ENCODE measurements at regions not wholly inside any gene's neighbourhood (a gene's known extent, or its start where the extent isn't known, plus 50 kb on each side); places are given as distances from the start of the nearest gene placed in this dataset.

DNA sequence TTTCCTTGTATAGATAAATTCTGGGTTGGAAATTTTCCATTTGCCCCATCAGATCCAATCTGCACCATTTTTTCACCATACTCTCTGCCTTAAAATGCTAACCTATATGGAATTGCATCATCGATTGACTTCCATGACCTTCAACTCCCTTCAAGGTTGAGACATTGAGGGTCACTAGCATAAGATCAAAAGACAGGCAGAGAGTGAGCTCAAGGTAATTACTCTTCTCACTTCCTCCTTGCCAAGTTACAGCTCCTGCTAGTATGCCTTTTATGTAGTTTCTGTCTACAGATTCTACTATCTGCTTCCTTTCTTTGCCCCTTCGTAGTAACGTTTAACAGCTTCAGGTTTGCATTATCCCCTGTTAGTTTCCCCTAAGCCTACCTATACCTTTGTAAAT, 1127.7 kb upstream of the LRRTM3 start:
- H3K36me3 Mint-ChIP-seq, result peaks cover 0 to 4% (median 0%) of the 10 kb centered on the region in 3 donors
- H3K9me3 Mint-ChIP-seq, result peaks cover 6 to 64% (median 25%) of the 10 kb centered on the region in 6 donors
- H3K27ac Mint-ChIP-seq, result no peak overlapping the region
- H3K4me1 Mint-ChIP-seq, result no peaks in the 10 kb centered on the region
- no peak for DNase-seq
- H3K27me3 Mint-ChIP-seq (ENCODE audit: low read depth in 3 of 3), result peaks cover 0 to 3% (median 0%) of the 10 kb centered on the region in 3 donors
- no peak overlapping the region for H3K4me3 Mint-ChIP-seq

DNA sequence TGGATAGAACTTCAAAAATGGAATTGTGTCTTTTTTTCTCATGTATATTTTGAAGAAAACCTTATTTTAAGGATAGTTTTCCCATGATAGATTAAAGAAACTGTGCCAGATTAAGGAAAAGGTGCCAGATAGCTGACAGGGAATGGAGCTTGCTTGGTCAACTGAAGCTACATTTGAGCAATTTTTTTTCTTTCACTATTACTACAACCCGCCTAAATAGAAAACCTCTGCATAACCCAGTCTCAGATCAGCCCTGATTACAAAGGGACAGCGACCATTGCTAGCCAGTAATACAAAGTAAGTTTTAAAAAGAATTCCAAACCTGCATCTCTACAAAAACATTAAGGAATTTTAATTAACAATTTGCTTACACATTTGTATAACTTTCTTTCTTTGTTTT, 1123.4 kb upstream of the LRRTM3 start:
- Mint-ChIP-seq H3K9me3 (peaks cover 12 to 58% (median 21%) of the 10 kb centered on the region in 6 donors), H3K4me1 (no peaks in the 10 kb centered on the region)

DNA sequence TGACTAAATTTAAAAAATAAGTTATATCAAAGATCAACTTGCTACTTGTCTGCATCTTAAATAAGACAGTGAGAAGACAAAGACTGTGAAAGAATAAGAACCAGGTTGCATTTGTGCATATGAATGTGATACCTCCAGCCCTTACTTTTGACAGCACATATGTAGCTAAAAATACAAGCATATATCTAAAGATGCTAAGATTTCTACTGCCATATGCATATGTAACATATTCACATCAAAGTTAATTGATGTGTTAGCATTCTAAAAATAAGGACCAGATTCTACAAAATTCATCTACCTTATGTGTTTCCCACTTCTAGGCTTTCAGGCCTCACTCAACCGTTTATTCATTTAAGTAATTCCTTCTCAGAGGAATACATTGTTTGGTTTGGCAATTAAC, 1120.3 kb upstream of the LRRTM3 start:
- H3K4me1 Mint-ChIP-seq, result no peaks in the 10 kb centered on the region
- peaks cover 12 to 62% (median 25%) of the 10 kb centered on the region in 6 donors for H3K9me3 Mint-ChIP-seq
- peaks cover 0 to 4% (median 0%) of the 10 kb centered on the region in 3 donors for H3K36me3 Mint-ChIP-seq
- H3K27me3 Mint-ChIP-seq (ENCODE audit: low read depth in 3 of 3), result no peaks in the 10 kb centered on the region
- no peak overlapping the region for H3K4me3 Mint-ChIP-seq
- no peak overlapping the region for H3K27ac Mint-ChIP-seq
- no peak for DNase-seq

More for the DNA sequence above, 1123.4 kb upstream of the LRRTM3 start:
- peaks cover 0 to 4% (median 0%) of the 10 kb centered on the region in 3 donors for H3K36me3 Mint-ChIP-seq
- H3K4me3 Mint-ChIP-seq, result no peak overlapping the region
- no peaks in the 10 kb centered on the region for H3K27me3 Mint-ChIP-seq (ENCODE audit: low read depth in 3 of 3)
- DNase-seq, result no peak
- H3K27ac Mint-ChIP-seq, result no peak overlapping the region

DNA sequence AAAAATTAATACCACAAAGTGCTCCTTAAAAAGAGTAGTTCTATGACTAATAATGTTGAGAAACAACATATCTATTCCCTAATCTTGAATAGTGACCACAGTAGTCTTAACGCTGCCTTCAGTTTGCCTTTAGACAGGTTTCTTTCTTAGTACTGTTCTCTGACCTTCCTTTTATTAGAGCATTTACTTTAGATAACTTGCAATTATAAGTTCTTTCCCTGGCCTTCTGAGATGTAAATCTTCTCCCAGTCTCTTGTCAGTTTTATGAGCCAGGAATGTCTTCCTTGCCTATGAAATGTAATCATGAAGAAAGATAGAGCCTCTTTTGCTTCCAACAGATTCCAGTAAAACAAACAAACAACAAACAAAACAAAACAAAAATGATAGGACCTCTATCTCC, 1119.8 kb upstream of the LRRTM3 start:
- Mint-ChIP-seq H3K27ac (no peak overlapping the region), H3K27me3 (ENCODE audit: low read depth in 3 of 3) (no peaks in the 10 kb centered on the region), H3K4me3 (no peak overlapping the region), H3K4me1 (no peaks in the 10 kb centered on the region), H3K36me3 (peaks cover 0 to 4% (median 0%) of the 10 kb centered on the region in 3 donors), H3K9me3 (peaks cover 12 to 61% (median 25%) of the 10 kb centered on the region in 6 donors)
- no peak for DNase-seq

DNA sequence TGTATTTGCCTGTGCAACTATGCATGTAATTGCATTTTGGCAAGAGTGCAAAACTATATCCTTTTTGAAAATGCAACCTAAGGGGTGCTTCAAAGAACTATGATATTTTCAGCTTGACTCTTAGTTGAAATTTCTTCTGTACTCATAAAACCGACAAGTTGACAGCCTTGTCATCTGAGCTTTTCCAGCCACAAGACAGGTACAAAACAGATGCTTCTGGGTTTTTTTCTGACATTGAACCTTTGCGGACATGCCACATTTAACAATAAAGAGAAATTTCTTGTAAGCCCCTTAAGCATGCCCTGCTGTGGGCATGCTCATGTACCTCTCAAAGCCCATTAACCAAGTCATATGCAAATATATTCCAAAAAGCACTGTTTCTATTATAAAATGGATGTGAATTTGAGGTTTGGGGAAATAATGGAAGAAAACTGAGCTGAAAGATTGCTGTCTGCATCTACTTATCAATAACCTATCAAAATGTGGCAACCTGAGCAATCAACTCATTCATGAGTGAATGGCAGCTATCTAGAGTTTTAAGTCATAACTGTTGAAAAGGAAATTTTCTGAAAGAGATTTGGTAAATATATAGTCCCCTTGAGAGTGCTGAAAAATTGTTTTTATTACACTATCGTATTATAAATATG, 1117.0 kb upstream of the LRRTM3 start:
- Mint-ChIP-seq H3K9me3 (peaks cover 5 to 43% (median 19%) of the 10 kb centered on the region in 6 donors), H3K4me1 (no peaks in the 10 kb centered on the region), H3K27ac (no peak overlapping the region), H3K4me3 (no peak overlapping the region), H3K36me3 (no peaks in the 10 kb centered on the region), H3K27me3 (ENCODE audit: low read depth in 3 of 3) (no peaks in the 10 kb centered on the region)
- no peak for DNase-seq

DNA sequence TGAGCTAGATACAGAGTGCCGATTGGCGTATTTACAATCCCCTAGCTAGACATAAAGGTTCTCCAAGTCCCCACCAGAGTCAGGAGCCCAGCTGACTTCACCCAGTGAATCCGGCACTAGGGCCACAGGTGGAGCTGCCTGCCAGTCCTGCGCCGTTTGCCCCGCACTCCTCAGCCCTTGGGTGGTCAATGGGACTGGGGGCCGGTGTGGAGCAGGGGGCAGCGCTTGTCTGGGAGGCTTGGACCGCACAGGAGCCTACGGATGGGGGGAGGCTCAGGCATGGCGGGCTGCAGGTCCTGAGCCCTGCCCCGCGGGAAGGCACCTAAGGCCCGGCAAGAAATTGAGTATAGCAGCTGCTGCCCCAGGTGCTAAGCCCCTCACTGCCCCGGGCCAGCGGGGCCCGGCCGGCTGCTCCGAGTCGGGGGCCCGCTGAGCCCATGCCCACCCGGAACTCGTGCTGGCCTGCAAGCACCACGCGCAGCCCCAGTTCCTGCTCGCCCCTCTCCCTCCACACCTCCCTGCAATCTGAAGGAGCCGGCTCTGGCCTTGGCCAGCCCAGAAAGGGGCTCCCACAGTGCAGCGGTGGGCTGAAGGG, 1113.8 kb upstream of the LRRTM3 start:
- no peak overlapping the region for H3K27ac Mint-ChIP-seq
- H3K4me3 Mint-ChIP-seq, result no peak overlapping the region
- H3K9me3 Mint-ChIP-seq, result peaks cover 0 to 36% (median 16%) of the 10 kb centered on the region in 6 donors
- H3K36me3 Mint-ChIP-seq, result no peaks in the 10 kb centered on the region
- DNase-seq, result no peak
- H3K27me3 Mint-ChIP-seq (ENCODE audit: low read depth in 3 of 3), result no peaks in the 10 kb centered on the region
- no peaks in the 10 kb centered on the region for H3K4me1 Mint-ChIP-seq

DNA sequence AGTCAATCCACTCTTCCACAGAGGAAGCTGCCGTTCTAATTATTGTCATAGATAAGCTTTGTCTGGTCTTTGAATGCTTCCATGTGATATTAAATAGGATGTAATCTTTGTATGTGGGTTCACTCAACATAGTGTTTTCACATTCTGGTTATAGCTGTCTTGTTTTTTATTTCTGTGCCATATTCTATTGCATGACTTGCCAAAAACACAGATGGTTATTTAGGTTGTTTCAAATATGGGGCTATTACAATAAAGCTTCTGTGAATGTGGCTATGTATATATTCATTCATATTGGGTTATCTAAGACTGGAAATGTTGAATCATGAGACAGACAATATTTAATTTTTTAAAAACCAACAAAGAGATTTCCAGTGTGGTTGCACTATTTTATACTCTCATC, 1109.3 kb upstream of the LRRTM3 start:
- Mint-ChIP-seq H3K27ac (no peak overlapping the region), H3K4me1 (no peaks in the 10 kb centered on the region), H3K9me3 (peaks cover 0 to 22% (median 11%) of the 10 kb centered on the region in 6 donors), H3K27me3 (ENCODE audit: low read depth in 3 of 3) (peaks cover 0 to 3% (median 0%) of the 10 kb centered on the region in 3 donors), H3K4me3 (no peak overlapping the region), H3K36me3 (no peaks in the 10 kb centered on the region)
- no peak for DNase-seq

DNA sequence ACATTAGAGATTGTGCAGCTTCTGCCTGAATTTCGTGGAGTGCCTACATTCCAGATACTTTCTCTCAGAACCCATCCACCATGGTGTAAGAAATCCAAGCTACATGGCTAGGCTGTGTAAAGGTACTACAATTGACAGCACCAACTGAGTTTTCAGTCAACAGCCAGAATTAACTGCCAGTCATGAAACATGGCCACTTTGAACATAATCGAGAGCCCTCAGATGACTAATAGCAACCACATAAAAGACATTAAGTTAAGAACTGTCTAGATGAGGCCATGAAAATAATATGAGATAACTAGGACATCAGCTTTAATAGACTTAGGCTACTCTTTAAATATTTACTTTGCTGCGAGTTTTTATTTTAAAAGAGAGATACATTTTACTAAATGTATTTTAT, 1106.8 kb upstream of the LRRTM3 start:
- H3K36me3 Mint-ChIP-seq, result peaks cover 0 to 4% (median 0%) of the 10 kb centered on the region in 3 donors
- peaks cover 0 to 3% (median 0%) of the 10 kb centered on the region in 3 donors for H3K27me3 Mint-ChIP-seq (ENCODE audit: low read depth in 3 of 3)
- H3K27ac Mint-ChIP-seq, result no peak overlapping the region
- no peak for DNase-seq
- H3K4me3 Mint-ChIP-seq, result no peak overlapping the region
- H3K9me3 Mint-ChIP-seq, result peaks cover 6 to 29% (median 18%) of the 10 kb centered on the region in 6 donors
- H3K4me1 Mint-ChIP-seq, result no peaks in the 10 kb centered on the region

DNA sequence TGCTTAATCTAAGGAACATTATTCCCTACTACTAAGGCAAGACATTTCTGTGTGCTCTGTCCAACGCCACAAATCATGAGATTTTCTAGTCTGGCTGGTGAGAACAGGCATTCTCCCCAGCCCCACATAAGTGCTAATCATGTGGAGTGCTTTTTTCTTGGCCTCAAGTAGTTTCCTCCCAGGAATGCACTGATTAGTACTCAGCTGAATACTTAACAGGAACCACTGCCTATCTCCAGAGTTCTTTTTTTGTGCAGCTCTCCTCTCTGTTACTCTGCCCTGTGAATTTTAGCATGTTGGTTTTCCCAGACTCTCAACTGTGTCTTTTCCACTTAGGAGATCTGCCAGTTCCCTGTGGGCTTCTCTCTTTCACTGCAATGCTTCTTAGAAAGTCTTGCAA, 1098.5 kb upstream of the LRRTM3 start:
- DNase-seq, result no peak
- no peak overlapping the region for H3K4me3 Mint-ChIP-seq

DNA sequence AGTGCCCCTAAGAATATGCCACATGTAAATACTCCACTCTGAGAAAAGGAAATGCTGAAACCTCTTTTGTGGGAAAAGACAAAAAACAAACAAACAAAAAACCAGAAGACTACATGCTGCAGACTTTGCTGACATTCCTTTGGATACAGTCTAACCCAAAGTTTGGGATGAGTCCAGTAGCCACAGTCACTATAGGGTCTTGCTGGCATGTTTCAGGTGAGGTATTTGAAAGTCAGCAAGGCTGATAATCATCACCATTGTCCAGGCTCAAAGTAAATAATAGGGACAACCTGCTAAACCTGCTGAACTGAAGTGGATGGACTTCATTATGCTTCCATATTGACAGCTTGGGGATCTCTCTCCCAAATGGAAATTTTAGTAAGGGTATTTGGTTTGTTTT, 1087.0 kb upstream of the LRRTM3 start:
- peaks cover 9 to 39% (median 23%) of the 10 kb centered on the region in 6 donors for H3K9me3 Mint-ChIP-seq
- no peaks in the 10 kb centered on the region for H3K4me1 Mint-ChIP-seq
- no peak for DNase-seq
- H3K27ac Mint-ChIP-seq, result no peak overlapping the region
- no peaks in the 10 kb centered on the region for H3K27me3 Mint-ChIP-seq (ENCODE audit: low read depth in 3 of 3)
- peaks cover 0 to 3% (median 0%) of the 10 kb centered on the region in 3 donors for H3K36me3 Mint-ChIP-seq
- no peak overlapping the region for H3K4me3 Mint-ChIP-seq

More for the DNA sequence above, 1098.5 kb upstream of the LRRTM3 start:
- peaks cover 0 to 3% (median 2%) of the 10 kb centered on the region in 3 donors for H3K27me3 Mint-ChIP-seq (ENCODE audit: low read depth in 3 of 3)
- peaks cover 14 to 37% (median 21%) of the 10 kb centered on the region in 6 donors for H3K9me3 Mint-ChIP-seq
- peaks cover 0 to 4% (median 0%) of the 10 kb centered on the region in 3 donors for H3K36me3 Mint-ChIP-seq
- H3K27ac Mint-ChIP-seq, result no peak overlapping the region
- no peaks in the 10 kb centered on the region for H3K4me1 Mint-ChIP-seq

DNA sequence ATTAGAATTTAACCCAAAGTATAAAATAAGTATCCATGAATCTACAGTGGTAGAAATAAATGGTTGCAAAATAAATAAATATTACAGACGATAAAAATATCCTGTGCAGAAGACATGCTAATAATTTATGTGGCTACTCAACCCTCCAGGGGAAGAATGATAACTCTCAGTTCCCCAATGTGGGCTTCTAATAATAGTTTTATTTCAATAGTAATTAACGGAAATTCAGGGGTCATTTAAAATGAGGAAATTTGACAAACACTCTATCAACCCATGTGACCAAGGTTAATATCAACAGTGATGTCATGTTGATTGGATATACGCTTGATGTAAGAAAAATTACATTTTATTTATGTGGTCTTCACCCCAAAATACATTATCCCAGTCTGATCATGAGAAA, 1082.6 kb upstream of the LRRTM3 start:
- H3K36me3 Mint-ChIP-seq, result peaks cover 0 to 3% (median 0%) of the 10 kb centered on the region in 3 donors
- no peaks in the 10 kb centered on the region for H3K4me1 Mint-ChIP-seq
- no peak for DNase-seq
- H3K9me3 Mint-ChIP-seq, result peaks cover 9 to 36% (median 25%) of the 10 kb centered on the region in 6 donors
- no peaks in the 10 kb centered on the region for H3K27me3 Mint-ChIP-seq (ENCODE audit: low read depth in 3 of 3)
- no peak overlapping the region for H3K27ac Mint-ChIP-seq
- H3K4me3 Mint-ChIP-seq, result no peak overlapping the region

DNA sequence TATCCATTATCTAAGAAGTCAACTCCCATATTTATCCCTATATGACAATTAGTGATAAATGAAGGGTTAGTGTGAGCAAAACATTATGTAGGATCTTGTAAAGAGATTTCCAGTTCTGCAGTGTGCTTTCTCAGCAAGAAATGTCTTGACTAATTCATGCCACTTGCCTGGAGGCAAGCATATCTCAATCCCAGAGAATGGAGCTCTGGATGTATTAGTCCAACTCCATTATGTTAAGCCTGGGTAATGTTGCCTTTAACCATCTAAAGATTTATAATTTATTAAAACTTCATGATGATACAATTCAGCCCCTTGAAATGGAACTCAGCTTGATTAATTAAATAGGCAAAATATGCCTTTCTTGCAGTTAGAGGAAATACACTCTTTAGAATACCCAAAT, 1079.9 kb upstream of the LRRTM3 start:
- DNase-seq, result no peak
- peaks cover 2 to 47% (median 26%) of the 10 kb centered on the region in 6 donors for H3K9me3 Mint-ChIP-seq
- H3K36me3 Mint-ChIP-seq, result peaks cover 0 to 3% (median 0%) of the 10 kb centered on the region in 3 donors
- no peaks in the 10 kb centered on the region for H3K4me1 Mint-ChIP-seq
- H3K27ac Mint-ChIP-seq, result no peak overlapping the region
- no peaks in the 10 kb centered on the region for H3K27me3 Mint-ChIP-seq (ENCODE audit: low read depth in 3 of 3)
- no peak overlapping the region for H3K4me3 Mint-ChIP-seq

DNA sequence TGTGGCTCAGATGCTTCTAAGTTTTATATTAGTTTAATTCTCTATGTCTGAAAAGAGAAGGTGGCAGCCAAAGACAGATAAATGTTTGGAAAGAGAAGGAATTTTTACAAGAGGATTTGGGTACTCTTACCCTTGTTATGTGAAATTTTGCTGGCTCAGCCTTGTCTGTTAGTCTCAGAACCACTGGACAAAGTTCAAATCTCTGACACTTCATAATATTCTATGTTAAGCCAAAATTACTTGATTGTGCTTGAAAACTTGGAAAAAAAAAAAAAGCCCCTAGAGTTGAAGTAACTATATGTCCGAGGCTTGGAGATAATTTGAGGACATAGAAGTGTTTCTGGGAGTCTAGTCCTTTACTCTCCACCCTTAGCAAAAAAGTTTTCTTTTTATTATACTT, 1079.3 kb upstream of the LRRTM3 start:
- H3K27ac Mint-ChIP-seq, result no peak overlapping the region
- H3K9me3 Mint-ChIP-seq, result peaks cover 3 to 50% (median 27%) of the 10 kb centered on the region in 6 donors
- no peaks in the 10 kb centered on the region for H3K27me3 Mint-ChIP-seq (ENCODE audit: low read depth in 3 of 3)
- H3K4me1 Mint-ChIP-seq, result no peaks in the 10 kb centered on the region
- no peak for DNase-seq
- peaks cover 0 to 3% (median 0%) of the 10 kb centered on the region in 3 donors for H3K36me3 Mint-ChIP-seq
- no peak overlapping the region for H3K4me3 Mint-ChIP-seq

DNA sequence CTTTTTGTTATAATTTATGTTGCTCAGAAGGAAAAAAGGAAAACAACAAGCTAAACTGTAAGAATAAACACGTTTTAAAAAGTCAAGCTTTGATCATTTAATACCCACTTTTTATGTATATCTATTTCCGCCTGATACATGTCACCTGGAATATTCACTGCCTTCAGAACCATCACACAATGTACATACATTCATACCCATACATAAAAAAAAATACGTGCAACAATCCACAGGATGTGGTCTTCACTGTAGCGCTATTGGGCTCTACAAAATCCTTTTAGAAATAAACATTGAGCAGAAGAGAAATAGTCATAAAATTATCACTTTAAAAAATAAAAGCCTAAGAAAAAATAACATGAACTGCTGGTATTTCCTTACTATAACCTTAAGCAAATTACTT, 1078.9 kb upstream of the LRRTM3 start:
- no peak for DNase-seq
- H3K9me3 Mint-ChIP-seq, result peaks cover 3 to 53% (median 30%) of the 10 kb centered on the region in 6 donors
- no peak overlapping the region for H3K27ac Mint-ChIP-seq
- no peaks in the 10 kb centered on the region for H3K27me3 Mint-ChIP-seq (ENCODE audit: low read depth in 3 of 3)
- no peaks in the 10 kb centered on the region for H3K4me1 Mint-ChIP-seq
- H3K4me3 Mint-ChIP-seq, result no peak overlapping the region
- H3K36me3 Mint-ChIP-seq, result peaks cover 0 to 3% (median 0%) of the 10 kb centered on the region in 3 donors

All from immature natural killer cell (primary cell).